CD4-positive, alpha-beta T cell treated with Interleukin-17A for 4 hours (primary cell): ENCODE measurements at regions not wholly inside any gene's neighbourhood (a gene's known extent, or its start where the extent isn't known, plus 50 kb on each side); places are given as distances from the start of the nearest gene placed in this dataset.
"Not testable (repeated sequence)": the region's sequence is repeated elsewhere in the genome, so short reads cannot be mapped to it uniquely, and the experiment has no call there.

Experiments
- DNase-seq: peaks from one replicate; pipeline ENCODE4 v3.0.0-alpha.2; 2020; ENCODE audit warnings: mixed read lengths

DNA sequence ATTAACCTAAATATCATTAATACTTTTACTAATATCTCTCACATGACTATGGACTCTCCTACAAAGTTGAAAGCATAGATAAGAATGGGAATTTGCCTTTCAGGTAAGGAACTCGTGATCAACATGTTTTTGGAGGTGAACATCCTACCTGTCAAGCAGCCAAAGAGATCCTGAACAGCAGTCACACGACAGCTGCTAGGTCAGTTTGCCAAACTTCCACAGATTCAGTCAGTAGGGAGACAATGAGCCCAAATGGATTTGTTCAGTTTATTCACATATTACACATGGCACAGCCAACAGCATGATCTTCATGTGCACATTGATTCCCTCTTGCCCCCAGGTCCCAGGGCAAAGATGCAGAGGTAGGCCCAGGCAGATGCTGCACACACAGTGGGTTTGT, 86.1 kb upstream of the LOC128125822 start:
- DNase-seq, result no peak

DNA sequence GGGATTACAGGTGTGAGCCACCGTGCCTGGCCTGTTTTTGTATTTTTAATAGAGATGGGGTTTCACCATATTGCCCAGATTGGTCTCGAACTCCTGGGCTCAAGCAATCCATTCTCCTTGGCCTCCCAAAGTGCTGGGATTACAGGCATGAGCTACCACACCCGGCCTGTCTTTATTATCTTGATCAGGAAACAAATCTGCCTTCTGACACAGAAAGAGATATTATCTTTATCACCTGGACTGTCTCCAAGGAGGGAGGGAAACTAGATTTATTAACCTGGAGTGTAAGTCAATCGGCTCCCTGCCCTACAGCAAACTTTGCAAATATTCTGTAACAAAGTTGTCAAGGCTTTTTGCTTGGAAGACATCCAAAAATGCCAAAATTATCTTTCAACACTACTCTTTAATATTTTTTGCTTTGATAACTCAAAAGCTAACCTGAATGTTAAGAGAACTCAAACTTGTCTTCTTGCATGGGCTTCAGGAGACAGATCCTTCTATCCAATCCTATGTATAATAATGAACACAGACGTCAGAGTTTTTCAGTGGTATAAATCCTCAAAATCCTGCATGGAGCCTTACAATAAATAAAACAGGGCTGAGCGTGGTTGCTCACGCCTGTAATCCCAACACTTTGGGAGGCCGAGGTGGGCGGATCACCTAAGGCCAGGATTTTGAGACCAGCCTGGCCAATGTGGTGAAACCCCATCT, 85.0 kb upstream of the LOC128125822 start:
- DNase-seq, result no peak

DNA sequence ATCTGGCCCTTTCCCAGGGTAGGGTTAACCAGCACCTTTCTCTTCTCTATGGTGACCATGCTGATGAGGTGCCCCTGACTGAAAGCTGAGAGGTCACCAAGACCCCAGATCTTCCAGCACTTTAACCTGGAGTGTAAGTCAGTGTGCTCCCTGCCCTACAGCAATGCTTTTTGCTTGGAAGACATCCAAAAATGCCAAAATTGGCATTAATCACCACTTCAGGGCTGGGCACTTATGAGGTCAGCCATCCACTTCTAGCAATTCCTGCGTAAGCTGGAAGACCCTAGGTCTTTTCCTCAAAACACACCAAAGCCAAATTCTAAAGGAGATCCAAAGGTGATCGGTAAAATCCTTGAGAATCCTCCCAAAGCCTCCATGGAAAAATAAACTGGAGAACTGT, 81.2 kb upstream of the LOC128125822 start:
- DNase-seq, result no peak

DNA sequence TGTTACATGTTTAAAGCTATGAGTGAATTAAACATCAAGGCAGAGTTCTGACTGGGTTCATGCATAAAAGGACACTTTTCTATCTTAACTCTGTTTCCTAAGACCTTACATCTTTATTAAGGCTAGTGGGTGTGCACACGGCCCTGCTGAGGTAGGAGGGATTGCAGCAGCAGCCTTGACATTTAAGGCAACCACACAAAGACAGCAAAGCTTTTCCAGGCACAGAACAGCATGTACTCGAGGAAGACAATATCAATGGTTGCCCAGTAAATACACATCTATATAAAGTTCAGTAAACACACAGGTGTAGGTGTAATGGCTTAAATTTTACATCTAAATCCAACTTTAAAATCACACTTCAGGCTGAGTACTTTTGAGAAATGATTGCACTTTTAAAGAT, 79.8 kb upstream of the LOC128125822 start:
- no peak for DNase-seq

- DNase-seq, result no peak
These were observed 78.7 kb upstream of the LOC128125822 start for GRCh38 chr6:63493557-63493956.

- no peak for DNase-seq
These were observed 75.9 kb upstream of the LOC128125822 start for GRCh38 chr6:63496361-63496804.

DNA sequence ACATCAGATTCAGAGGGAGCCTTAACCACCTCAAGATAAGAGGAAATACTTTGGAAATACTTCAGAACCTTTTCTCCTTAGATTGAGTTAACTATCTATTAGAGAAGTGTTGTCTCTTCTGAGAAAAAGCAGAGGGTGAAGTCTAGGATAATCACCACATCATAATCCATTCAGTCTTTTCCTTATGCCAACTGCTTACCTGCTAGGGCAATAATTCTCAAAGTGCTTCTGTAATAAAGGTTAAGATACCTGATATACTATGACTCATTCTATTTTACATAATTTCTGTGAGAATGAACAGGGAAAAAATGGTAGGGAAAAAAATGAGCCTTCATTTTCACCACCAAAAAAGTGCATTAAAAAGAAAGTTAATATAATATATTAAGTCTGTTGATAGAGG, 70.1 kb upstream of the LOC128125822 start:
- DNase-seq, result no peak

GRCh38 chr6:63503199-63503598, 69.1 kb upstream of the LOC128125822 start:
- DNase-seq, result no peak

DNA sequence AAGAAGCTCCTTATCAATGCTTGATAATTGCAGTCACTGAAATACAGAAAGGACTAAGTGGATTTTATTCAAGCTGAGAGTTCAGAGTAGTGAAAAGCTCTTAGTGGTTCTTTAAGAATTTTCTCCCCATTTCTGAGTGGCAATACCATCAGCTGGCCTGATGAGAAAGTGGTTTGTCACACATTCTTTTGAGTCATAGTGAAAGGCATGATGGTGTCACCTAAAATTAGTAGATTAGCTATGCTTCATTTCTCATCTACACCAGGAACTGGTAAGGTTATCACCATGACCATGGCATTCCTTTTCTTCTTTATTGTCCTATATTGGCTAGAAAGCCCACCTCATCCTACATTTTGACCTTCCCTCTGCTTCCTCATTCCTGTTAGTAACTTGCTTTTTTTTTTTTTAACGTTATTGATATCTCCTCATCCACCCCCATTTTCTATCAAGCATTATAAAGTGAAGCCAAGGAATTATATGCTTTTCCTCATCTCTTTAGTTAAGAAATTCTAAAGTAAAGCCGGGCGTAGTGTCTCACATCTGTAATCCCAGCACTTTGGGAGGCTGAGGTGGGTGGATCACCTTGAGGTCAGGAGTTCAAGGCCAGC, 67.4 kb upstream of the LOC128125822 start:
- no peak for DNase-seq

- no peak for DNase-seq
These were observed 65.2 kb upstream of the LOC128125822 start for GRCh38 chr6:63507096-63507495.

- DNase-seq, result no peak
These were observed 62.5 kb upstream of the LOC128125822 start for GRCh38 chr6:63509652-63510352.

DNA sequence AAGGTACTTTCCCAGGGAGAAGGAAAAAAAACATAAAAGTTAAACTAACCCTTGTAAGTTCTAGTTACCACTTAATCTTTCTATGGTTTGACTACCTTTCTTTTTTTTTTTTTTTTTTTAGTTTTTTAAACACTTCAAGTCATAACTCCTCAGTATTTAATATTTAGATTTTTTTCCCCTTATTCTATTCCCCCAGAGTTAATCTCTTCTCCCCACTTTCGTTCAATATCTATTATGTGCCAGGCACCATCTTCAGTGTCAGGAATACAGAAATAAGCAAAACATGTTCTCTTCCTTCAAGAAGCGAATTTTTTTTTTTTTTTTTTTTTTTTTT, 62.0 kb upstream of the LOC128125822 start:
- no peak for DNase-seq

- DNase-seq, result no peak
These were observed 61.4 kb upstream of the LOC128125822 start for GRCh38 chr6:63510849-63511248.

DNA sequence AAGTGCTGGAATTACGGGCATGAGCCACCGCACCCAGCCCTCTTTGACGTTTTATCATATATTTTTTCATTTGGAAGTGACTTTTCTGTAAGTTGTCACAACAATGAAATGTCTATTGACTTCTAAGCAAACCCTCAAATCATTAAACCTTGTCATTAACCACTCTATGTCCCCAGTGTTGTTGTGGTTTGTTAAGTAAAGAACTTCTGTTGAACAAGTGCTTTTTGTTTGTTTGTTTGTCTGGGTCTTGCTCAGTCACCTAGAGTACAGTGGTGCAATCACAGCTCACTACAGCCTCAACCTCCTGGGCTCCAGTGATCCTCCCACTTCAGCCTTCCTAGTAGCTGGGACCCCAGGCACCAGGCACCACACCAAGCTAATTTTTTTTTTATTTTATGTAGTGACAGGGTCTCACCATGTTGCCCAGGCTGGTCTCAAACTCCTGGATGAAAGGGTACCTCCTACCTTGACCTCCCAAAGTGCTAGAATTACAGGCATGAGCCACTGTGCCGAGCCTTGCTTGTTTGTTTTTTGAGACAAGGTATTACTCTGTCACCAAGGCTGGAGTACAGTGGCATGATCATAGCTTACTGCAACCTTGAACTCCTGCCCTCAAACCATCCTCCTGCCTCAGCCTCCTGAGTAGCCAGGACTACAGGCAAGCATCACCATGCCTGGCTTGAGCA, 57.6 kb upstream of the LOC128125822 start:
- no peak for DNase-seq

DNA sequence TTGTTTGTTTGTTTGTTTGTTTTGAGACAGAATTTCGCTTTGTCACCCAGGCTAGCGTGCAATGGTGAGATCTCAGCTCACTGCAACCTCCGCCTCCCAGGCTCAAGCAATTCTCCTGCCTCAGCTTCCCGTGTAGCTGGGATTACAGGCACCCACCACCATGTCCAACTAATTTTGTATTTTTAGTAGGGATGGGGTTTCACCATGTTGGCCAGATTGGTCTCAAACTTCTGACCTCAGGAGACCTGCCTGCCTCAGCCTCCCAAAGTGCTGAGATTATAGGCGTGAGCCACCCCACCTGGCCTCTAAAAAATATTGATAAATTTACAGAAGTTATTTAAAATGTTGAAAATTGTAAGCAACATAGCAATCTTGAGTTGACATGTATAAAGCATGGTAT, 57.1 kb upstream of the LOC128125822 start:
- DNase-seq, result not testable (repeated sequence)

DNA sequence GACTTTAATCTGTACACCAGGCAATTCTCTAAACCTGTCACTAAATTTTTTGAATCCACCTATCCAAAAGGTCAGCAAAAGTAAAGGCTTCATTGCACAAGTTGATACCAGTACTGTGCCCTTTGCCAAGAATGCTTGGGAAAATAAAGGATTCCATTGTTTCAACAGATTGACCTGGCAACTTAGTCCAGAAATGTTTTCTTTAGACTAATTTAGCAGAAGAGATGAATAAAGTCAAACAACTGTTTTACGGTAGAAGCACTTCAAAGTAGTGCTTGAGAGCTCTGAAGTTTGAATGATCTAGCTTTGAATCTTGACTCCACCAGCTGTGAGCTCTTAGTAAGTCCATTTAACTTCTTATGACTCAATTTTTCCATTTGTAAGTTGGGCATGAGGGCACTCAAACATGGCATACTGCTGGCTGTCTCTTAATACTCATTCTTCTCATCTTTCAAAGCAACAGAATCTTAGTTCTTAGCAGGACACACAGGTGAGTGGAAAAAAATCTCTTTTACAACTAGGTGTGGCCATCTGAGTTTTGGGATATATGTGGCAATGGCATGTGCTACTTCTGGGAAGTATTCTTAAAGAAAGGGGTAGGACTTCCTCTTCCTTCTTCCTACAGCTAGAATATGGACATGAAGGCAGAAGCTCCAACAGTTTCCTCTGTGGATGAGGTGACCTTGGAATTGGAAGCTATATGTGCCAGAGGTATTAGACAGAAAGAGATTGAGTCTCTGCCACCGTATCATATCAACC, 55.9 kb upstream of the LOC128125822 start:
- DNase-seq, result no peak

- DNase-seq, result no peak
These were observed 55.1 kb upstream of the LOC128125822 start for GRCh38 chr6:63517221-63517620.

GRCh38 chr6:63521475-63522210, 50.6 kb upstream of the LOC128125822 start:
- no peak for DNase-seq
